Epithelial cell of proximal tubule (primary cell): ENCODE measurements at regions not wholly inside any gene's neighbourhood (a gene's known extent, or its start where the extent isn't known, plus 50 kb on each side); places are given as distances from the start of the nearest gene placed in this dataset.
"Not testable (repeated sequence)": the region's sequence is repeated elsewhere in the genome, so short reads cannot be mapped to it uniquely, and the experiment has no call there.

ENCODE experiments used
- DNase-seq: peaks from one replicate; pipeline ENCODE4 v3.0.0-alpha.2; 2011; ENCODE audit warnings: low read depth
- H3K4me3 ChIP-seq: 2 replicates; pipeline ENCODE4 v1.5.1; 2011; ENCODE audit warnings: low read depth, mild to moderate bottlenecking, low read length
- CTCF ChIP-seq: conservative IDR thresholded peaks from 2 replicates; pipeline ENCODE4 v1.5.1; 2012; ENCODE audit warnings: low read depth, mild to moderate bottlenecking, low read length

DNA sequence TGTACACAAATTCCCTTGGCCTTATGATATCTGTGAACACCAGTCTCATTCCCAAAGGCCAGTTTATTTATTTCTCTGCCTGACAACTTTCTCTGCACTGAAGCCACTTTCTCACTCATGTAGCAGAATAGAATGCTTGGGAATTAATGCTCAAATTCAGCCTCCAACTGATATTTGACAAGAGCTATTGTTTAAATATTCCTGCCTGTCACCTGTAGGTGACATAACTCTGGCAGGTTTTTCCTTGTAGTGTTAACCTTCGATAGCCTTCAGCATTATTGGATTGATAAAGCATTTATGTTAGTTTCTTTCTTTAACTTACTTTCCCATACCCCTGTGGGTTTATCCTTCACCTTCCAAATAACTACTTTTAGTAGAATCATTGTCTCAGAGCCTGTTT lies 1183.2 kb upstream of the ADGRB3 start:
- no peak for TF ChIP-seq CTCF
- no peak for DNase-seq
- H3K4me3 ChIP-seq = no peak overlapping the region

- no peak overlapping the region for H3K4me3 ChIP-seq
- no peak for DNase-seq
- TF ChIP-seq CTCF = no peak
Observed at GRCh38 chr6:67450641-67451040, 1184.4 kb upstream of the ADGRB3 start.

GRCh38 chr6:67449602-67450001 lies 1185.5 kb upstream of the ADGRB3 start:
- TF ChIP-seq CTCF = no peak
- no peak overlapping the region for H3K4me3 ChIP-seq
- DNase-seq = no peak

DNA sequence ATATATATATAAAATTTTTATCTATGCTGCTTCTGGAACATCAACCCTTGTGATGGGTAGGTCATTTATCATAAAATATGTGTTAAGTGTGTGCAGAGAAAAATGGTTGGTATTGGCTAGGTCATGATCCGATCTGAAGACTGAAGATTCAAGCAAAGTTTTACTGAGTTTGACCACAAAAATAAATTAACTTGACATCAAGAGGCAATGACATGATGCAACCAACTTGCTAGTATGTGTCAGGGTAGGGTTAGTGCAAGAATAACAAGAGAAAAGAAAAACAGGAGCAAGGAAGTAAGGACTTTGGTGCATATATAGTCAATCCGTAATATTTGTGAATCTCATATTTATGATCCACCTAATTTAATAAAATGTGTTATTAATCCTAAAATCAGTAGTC lies 1202.0 kb upstream of the ADGRB3 start:
- no peak overlapping the region for H3K4me3 ChIP-seq
- no peak for TF ChIP-seq CTCF
- no peak for DNase-seq

GRCh38 chr6:67431076-67431475 lies 1204.0 kb upstream of the ADGRB3 start:
- no peak for TF ChIP-seq CTCF

GRCh38 chr6:67426686-67427085 lies 1208.4 kb upstream of the ADGRB3 start:
- H3K4me3 ChIP-seq, DNase-seq: not testable (repeated sequence)

More at GRCh38 chr6:67431076-67431475, 1204.0 kb upstream of the ADGRB3 start:
- no peak overlapping the region for H3K4me3 ChIP-seq
- no peak for DNase-seq

DNA sequence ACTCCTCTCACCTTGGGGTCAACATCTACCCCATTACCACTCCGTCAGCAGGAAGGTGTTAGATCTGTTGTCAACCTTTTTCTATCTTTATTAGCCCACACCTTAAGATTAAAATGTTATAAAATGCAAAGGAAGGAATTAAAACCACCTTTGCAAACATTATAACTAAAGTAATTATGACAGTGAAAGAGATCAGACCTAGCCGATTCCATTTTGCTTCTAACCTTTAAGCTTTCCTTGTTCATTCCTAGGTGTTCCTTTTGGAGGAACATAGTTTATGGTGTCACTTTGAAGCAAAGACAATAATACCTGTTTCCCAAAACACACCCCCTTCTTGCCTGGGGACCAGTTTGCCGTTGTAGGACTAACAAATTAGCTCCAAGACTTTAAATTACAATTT lies 1223.0 kb upstream of the ADGRB3 start:
- no peak for DNase-seq
- TF ChIP-seq CTCF = no peak
- H3K4me3 ChIP-seq = no peak overlapping the region

GRCh38 chr6:67411036-67411435 lies 1224.0 kb upstream of the ADGRB3 start:
- TF ChIP-seq CTCF = no peak
- DNase-seq = no peak

More at GRCh38 chr6:67411036-67411435, 1224.0 kb upstream of the ADGRB3 start:
- H3K4me3 ChIP-seq = no peak overlapping the region
